ENCODE measurements at regions not wholly inside any gene's neighbourhood (a gene's known extent, or its start where the extent isn't known, plus 50 kb on each side); places are given as distances from the start of the nearest gene placed in this dataset.

- no peaks in the 10 kb centered on the region for H3K9me2 ChIP-seq (ENCODE audit: insufficient read depth)
- no peak overlapping the region for H2AFZ ChIP-seq
- TF ChIP-seq EZH2phosphoT487 (IDR thresholded peaks at IDR 0.05; ENCODE audit: insufficient read depth, low read depth) (no peak), EZH2 (IDR thresholded peaks at IDR 0.05; ENCODE audit: insufficient read depth, poor library complexity, severe bottlenecking) (no peak)
- H3K9ac ChIP-seq: no peak overlapping the region
- no peaks in the 10 kb centered on the region for H3K9me3 ChIP-seq (ENCODE audit: low read depth)
- no peaks in the 10 kb centered on the region for H4K20me1 ChIP-seq (ENCODE audit: insufficient read depth)
- no peak overlapping the region for H3K27ac ChIP-seq
- WGBS, 2 experiments (ENCODE audit: low coverage in 1 of 2, low lambda C conversion rate in 2 of 2, missing lambda C conversion rate in 2 of 2): 40% methylated on average over 4 of the region's 4 CpGs
- H3K4me1 ChIP-seq (ENCODE audit: insufficient read depth): no peaks in the 10 kb centered on the region
- H3F3A ChIP-seq (ENCODE audit: insufficient read depth): no peaks in the 10 kb centered on the region
- in situ Hi-C loops (cut with MboI): loop anchor here (25.0 kb wide), 2 partner anchors 572 to 897 kb away; no protein-coding TSS in a partner anchor
- H3K4me2 ChIP-seq (ENCODE audit: unreplicated experiment): no peak overlapping the region
- no peak for DNase-seq
- no peak overlapping the region for H3K4me3 ChIP-seq
- H3K36me3 ChIP-seq (ENCODE audit: low read depth): no peaks in the 10 kb centered on the region
- no peaks in the 10 kb centered on the region for H3K79me2 ChIP-seq (ENCODE audit: insufficient read depth)
- H3K27me3 ChIP-seq (replicated peaks; ENCODE audit: insufficient read depth): no peaks in the 10 kb centered on the region
Observed at GRCh38 chr12:126789963-126790362, 1477.0 kb upstream of the TMEM132C start.

GRCh38 chr12:126791122-126791521 lies 1475.8 kb upstream of the TMEM132C start:
- Histone ChIP-seq H3K4me2 (ENCODE audit: unreplicated experiment) (no peak overlapping the region), H3K27me3 (replicated peaks; ENCODE audit: insufficient read depth) (no peaks in the 10 kb centered on the region), H3K9ac (no peak overlapping the region), H3K9me2 (ENCODE audit: insufficient read depth) (no peaks in the 10 kb centered on the region), H4K20me1 (ENCODE audit: insufficient read depth) (no peaks in the 10 kb centered on the region), H3K79me2 (ENCODE audit: insufficient read depth) (no peaks in the 10 kb centered on the region), H3F3A (ENCODE audit: insufficient read depth) (no peaks in the 10 kb centered on the region), H3K4me1 (ENCODE audit: insufficient read depth) (no peaks in the 10 kb centered on the region), H3K4me3 (no peak overlapping the region), H3K27ac (no peak overlapping the region), H2AFZ (no peak overlapping the region), H3K36me3 (ENCODE audit: low read depth) (no peaks in the 10 kb centered on the region), H3K9me3 (ENCODE audit: low read depth) (no peaks in the 10 kb centered on the region)
- in situ Hi-C loops (cut with MboI): loop anchor here (25.0 kb wide), 2 partner anchors 571 to 896 kb away; no protein-coding TSS in a partner anchor
- WGBS, 2 experiments (ENCODE audit: low coverage in 1 of 2, low lambda C conversion rate in 2 of 2, missing lambda C conversion rate in 2 of 2): 11 to 16% methylated on average over 8 of the region's 8 CpGs
- DNase-seq: no peak
- TF ChIP-seq EZH2 (IDR thresholded peaks at IDR 0.05; ENCODE audit: insufficient read depth, poor library complexity, severe bottlenecking): no peak
- TF ChIP-seq EZH2phosphoT487 (IDR thresholded peaks at IDR 0.05; ENCODE audit: insufficient read depth, low read depth): no peak

GRCh38 chr12:126792411-126792810 lies 1474.6 kb upstream of the TMEM132C start:
- no peak overlapping the region for H3K4me3 ChIP-seq
- no peaks in the 10 kb centered on the region for H3K27me3 ChIP-seq (replicated peaks; ENCODE audit: insufficient read depth)
- H3K9me2 ChIP-seq (ENCODE audit: insufficient read depth): no peaks in the 10 kb centered on the region
- no peaks in the 10 kb centered on the region for H4K20me1 ChIP-seq (ENCODE audit: insufficient read depth)
- H3K4me2 ChIP-seq (ENCODE audit: unreplicated experiment): no peak overlapping the region
- H2AFZ ChIP-seq: no peak overlapping the region
- H3F3A ChIP-seq (ENCODE audit: insufficient read depth): no peaks in the 10 kb centered on the region
- H3K9ac ChIP-seq: no peak overlapping the region
- TF ChIP-seq EZH2 (IDR thresholded peaks at IDR 0.05; ENCODE audit: insufficient read depth, poor library complexity, severe bottlenecking) (no peak), EZH2phosphoT487 (IDR thresholded peaks at IDR 0.05; ENCODE audit: insufficient read depth, low read depth) (no peak)
- no peaks in the 10 kb centered on the region for H3K79me2 ChIP-seq (ENCODE audit: insufficient read depth)
- no peak for DNase-seq
- WGBS, 2 experiments (ENCODE audit: low coverage in 1 of 2, low lambda C conversion rate in 2 of 2, missing lambda C conversion rate in 2 of 2): 41 to 44% methylated on average over 6 of the region's 6 CpGs
- H3K9me3 ChIP-seq (ENCODE audit: low read depth): no peaks in the 10 kb centered on the region
- H3K27ac ChIP-seq: no peak overlapping the region
- H3K4me1 ChIP-seq (ENCODE audit: insufficient read depth): no peaks in the 10 kb centered on the region
- in situ Hi-C loops (cut with MboI): loop anchor here (25.0 kb wide), 2 partner anchors 570 to 895 kb away; no protein-coding TSS in a partner anchor
- no peaks in the 10 kb centered on the region for H3K36me3 ChIP-seq (ENCODE audit: low read depth)

GRCh38 chr12:126797525-126797924 lies 1469.4 kb upstream of the TMEM132C start:
- no peaks in the 10 kb centered on the region for H4K20me1 ChIP-seq (ENCODE audit: insufficient read depth)
- H3K27ac ChIP-seq: no peak overlapping the region
- no peaks in the 10 kb centered on the region for H3K9me2 ChIP-seq (ENCODE audit: insufficient read depth)
- H2AFZ ChIP-seq: no peak overlapping the region
- no peaks in the 10 kb centered on the region for H3K4me1 ChIP-seq (ENCODE audit: insufficient read depth)
- no peaks in the 10 kb centered on the region for H3F3A ChIP-seq (ENCODE audit: insufficient read depth)
- no peak overlapping the region for H3K9ac ChIP-seq
- in situ Hi-C loops (cut with MboI): loop anchor here (25.0 kb wide), 2 partner anchors 565 to 890 kb away; no protein-coding TSS in a partner anchor
- TF ChIP-seq EZH2phosphoT487 (IDR thresholded peaks at IDR 0.05; ENCODE audit: insufficient read depth, low read depth) (no peak), EZH2 (IDR thresholded peaks at IDR 0.05; ENCODE audit: insufficient read depth, poor library complexity, severe bottlenecking) (no peak)
- DNase-seq: no peak
- no peak overlapping the region for H3K4me3 ChIP-seq
- no peaks in the 10 kb centered on the region for H3K79me2 ChIP-seq (ENCODE audit: insufficient read depth)
- H3K9me3 ChIP-seq (ENCODE audit: low read depth): no peaks in the 10 kb centered on the region
- H3K4me2 ChIP-seq (ENCODE audit: unreplicated experiment): no peak overlapping the region
- WGBS, 2 experiments (ENCODE audit: low coverage in 1 of 2, low lambda C conversion rate in 2 of 2, missing lambda C conversion rate in 2 of 2): 26 to 43% methylated on average over 5 of the region's 5 CpGs
- H3K27me3 ChIP-seq (replicated peaks; ENCODE audit: insufficient read depth): no peaks in the 10 kb centered on the region
- H3K36me3 ChIP-seq (ENCODE audit: low read depth): no peaks in the 10 kb centered on the region

GRCh38 chr12:126798449-126798848 lies 1468.5 kb upstream of the TMEM132C start:
- no peaks in the 10 kb centered on the region for H4K20me1 ChIP-seq (ENCODE audit: insufficient read depth)
- no peak overlapping the region for H3K27ac ChIP-seq
- no peaks in the 10 kb centered on the region for H3K36me3 ChIP-seq (ENCODE audit: low read depth)
- H3K9me3 ChIP-seq (ENCODE audit: low read depth): no peaks in the 10 kb centered on the region
- in situ Hi-C loops (cut with MboI): loop anchor here (25.0 kb wide), 2 partner anchors 564 to 889 kb away; no protein-coding TSS in a partner anchor
- H3K9ac ChIP-seq: no peak overlapping the region
- WGBS, 2 experiments (ENCODE audit: low coverage in 1 of 2, low lambda C conversion rate in 2 of 2, missing lambda C conversion rate in 2 of 2): 25 to 31% methylated on average over 5 of the region's 5 CpGs
- TF ChIP-seq EZH2phosphoT487 (IDR thresholded peaks at IDR 0.05; ENCODE audit: insufficient read depth, low read depth) (no peak), EZH2 (IDR thresholded peaks at IDR 0.05; ENCODE audit: insufficient read depth, poor library complexity, severe bottlenecking) (no peak)
- H3K4me1 ChIP-seq (ENCODE audit: insufficient read depth): no peaks in the 10 kb centered on the region
- no peaks in the 10 kb centered on the region for H3F3A ChIP-seq (ENCODE audit: insufficient read depth)
- H3K27me3 ChIP-seq (replicated peaks; ENCODE audit: insufficient read depth): no peaks in the 10 kb centered on the region
- H2AFZ ChIP-seq: no peak overlapping the region
- no peaks in the 10 kb centered on the region for H3K79me2 ChIP-seq (ENCODE audit: insufficient read depth)
- H3K4me3 ChIP-seq: no peak overlapping the region
- DNase-seq: no peak
- H3K4me2 ChIP-seq (ENCODE audit: unreplicated experiment): no peak overlapping the region
- H3K9me2 ChIP-seq (ENCODE audit: insufficient read depth): no peaks in the 10 kb centered on the region

All from GM23248 (cell line).